ENCODE measurements at regions not wholly inside any gene's neighbourhood (a gene's known extent, or its start where the extent isn't known, plus 50 kb on each side); places are given as distances from the start of the nearest gene placed in this dataset.

DNA sequence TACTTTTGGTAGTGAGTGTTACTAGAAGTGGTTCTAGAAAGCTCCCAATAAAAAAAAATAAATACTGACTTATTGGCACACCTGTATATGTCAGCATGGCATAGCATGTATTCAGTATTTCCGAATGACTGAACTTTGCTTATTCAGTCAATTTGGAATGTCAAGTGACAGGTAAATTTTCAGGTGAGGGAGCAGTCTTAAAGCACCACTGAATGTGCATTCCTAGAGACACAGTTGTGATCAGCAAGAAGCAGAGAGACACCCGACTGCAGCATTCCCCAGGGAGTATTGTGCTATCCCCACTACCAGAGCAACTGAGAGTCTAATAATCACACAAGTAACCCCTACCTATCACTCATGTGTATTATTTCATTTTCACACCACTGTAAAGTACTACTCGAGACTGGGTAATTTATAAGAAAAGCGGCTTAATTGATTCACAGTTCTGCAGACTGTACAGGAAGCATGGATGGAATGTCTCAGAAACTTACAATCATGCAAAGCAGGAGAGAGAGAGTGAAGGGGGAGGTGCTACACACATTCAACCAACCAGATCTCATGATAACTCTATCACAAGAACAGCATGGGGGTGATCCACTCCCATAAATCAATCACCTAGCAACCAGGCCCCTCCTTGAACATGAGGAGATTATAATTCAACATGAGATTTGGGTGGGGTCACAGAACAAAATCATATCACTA, 201.5 kb downstream of the TBX15 start:
- Mint-ChIP-seq H3K27ac (no peak overlapping the region), H3K27me3 (ENCODE audit: low read depth) (no peaks in the 10 kb centered on the region), H3K4me1 (ENCODE audit: low read depth) (no peaks in the 10 kb centered on the region), H3K9me3 (peaks cover 25% of the 10 kb centered on the region), H3K4me3 (ENCODE audit: low read depth) (no peak overlapping the region), H3K36me3 (ENCODE audit: low read depth) (no peaks in the 10 kb centered on the region)
- intact Hi-C loops (cut with micrococcal nuclease), result no loop called here
- no peak for DNase-seq (ENCODE audit: low spot score)

DNA sequence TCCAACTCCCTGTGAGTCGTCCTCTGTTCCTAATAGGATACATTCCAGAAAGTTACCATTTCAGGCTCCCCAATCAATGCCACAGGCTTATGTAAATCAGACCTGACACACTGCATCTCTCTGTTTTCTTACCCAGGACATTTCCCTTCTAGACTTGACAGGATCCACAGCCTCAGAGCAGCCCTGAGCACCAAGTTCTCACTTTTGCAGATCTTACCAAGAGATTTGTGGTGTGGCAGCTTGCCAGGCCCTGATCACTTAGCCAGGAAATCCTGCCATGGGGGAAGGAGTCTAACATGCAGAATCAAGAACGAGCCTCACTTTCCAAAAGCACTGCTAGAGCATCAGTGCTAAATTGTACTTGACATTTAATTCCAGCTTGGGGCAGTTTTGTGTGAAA, 202.9 kb downstream of the TBX15 start:
- no peaks in the 10 kb centered on the region for H3K27me3 Mint-ChIP-seq (ENCODE audit: low read depth)
- H3K27ac Mint-ChIP-seq, result no peak overlapping the region
- peaks cover 18% of the 10 kb centered on the region for H3K9me3 Mint-ChIP-seq
- no peaks in the 10 kb centered on the region for H3K4me1 Mint-ChIP-seq (ENCODE audit: low read depth)
- DNase-seq (ENCODE audit: low spot score), result no peak
- no peaks in the 10 kb centered on the region for H3K36me3 Mint-ChIP-seq (ENCODE audit: low read depth)
- intact Hi-C loops (cut with micrococcal nuclease), result no loop called here
- H3K4me3 Mint-ChIP-seq (ENCODE audit: low read depth), result no peak overlapping the region

DNA sequence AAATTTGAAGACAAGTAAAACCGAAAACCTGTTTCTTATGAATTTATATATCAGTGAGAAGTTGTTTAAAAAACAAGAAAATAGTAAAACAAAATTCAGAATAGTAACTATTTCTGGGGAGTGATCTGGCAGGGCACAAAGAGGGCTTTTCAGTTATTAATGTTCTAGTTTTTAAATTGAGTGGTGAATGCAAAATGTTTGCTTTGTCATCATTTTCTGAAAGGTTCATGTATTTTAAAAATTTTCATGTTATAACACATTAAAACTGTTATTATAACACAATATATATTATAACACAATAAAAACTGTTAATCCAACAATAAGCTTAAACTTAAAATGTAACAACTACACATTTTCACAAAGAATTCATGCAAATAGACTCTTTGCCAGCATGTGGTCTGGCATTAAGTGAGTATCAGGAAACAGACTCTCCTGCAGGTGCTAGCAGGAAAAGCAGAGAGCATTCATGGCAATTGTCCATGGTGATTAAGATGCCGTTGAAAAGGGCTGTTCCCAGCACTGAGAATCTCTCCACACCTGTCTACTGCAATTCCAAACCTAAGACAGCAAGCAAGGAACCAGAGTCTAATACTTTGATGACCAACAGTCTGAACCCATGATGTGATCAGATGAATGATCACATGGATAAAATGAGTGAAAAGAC, 204.9 kb downstream of the TBX15 start:
- peaks cover 11% of the 10 kb centered on the region for H3K9me3 Mint-ChIP-seq
- no peak for DNase-seq (ENCODE audit: low spot score)
- no peak overlapping the region for H3K27ac Mint-ChIP-seq
- no peak overlapping the region for H3K4me3 Mint-ChIP-seq (ENCODE audit: low read depth)
- no peaks in the 10 kb centered on the region for H3K36me3 Mint-ChIP-seq (ENCODE audit: low read depth)
- H3K27me3 Mint-ChIP-seq (ENCODE audit: low read depth), result no peaks in the 10 kb centered on the region
- intact Hi-C loops (cut with micrococcal nuclease), result no loop called here
- no peaks in the 10 kb centered on the region for H3K4me1 Mint-ChIP-seq (ENCODE audit: low read depth)

DNA sequence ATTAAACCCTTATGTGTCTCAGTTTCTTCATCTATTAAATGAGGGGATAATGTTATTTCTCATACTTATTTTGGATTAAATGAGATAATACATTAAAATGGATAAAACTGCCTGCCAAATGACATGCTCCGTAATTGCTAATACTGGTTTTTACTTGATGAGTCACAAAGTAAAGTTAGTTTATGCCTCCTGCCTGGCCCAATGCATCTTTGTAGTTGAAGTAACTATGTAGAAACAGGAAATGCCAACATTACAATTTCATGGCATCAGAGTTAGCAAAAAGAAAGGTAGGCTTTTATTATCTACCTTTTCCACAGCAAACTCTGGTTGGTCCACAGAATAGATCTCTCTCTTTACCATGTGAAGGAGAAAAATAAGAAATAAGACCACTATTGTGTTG, 214.5 kb downstream of the TBX15 start:
- Mint-ChIP-seq H3K27ac (no peak overlapping the region), H3K27me3 (ENCODE audit: low read depth) (no peaks in the 10 kb centered on the region), H3K4me1 (ENCODE audit: low read depth) (no peaks in the 10 kb centered on the region), H3K36me3 (ENCODE audit: low read depth) (no peaks in the 10 kb centered on the region), H3K9me3 (peaks cover 15% of the 10 kb centered on the region), H3K4me3 (ENCODE audit: low read depth) (no peak overlapping the region)
- DNase-seq (ENCODE audit: low spot score), result no peak
- intact Hi-C loops (cut with micrococcal nuclease), result no loop called here

DNA sequence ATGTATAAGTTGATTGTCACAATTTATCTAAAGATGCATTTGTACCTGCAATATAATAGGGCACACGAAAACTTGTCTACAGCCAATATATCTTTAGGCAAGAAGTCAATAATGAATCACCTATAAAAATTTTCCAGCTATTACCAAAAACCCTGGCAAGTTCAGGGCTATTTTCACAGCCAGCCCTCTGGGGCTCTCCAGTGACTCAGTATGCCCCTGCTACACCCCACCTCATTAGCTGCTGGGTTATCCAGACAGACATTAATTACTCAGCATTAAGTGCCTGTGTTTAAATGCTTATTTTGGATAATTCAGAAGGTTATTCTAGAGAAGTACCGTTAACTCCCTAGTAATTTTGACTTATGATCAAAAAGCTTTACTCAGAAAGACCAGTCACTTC, 220.2 kb downstream of the TBX15 start:
- Mint-ChIP-seq H3K4me1 (ENCODE audit: low read depth) (no peaks in the 10 kb centered on the region), H3K27me3 (ENCODE audit: low read depth) (no peaks in the 10 kb centered on the region), H3K27ac (no peak overlapping the region), H3K36me3 (ENCODE audit: low read depth) (no peaks in the 10 kb centered on the region), H3K4me3 (ENCODE audit: low read depth) (no peak overlapping the region), H3K9me3 (peaks cover 30% of the 10 kb centered on the region)
- intact Hi-C loops (cut with micrococcal nuclease), result no loop called here
- DNase-seq (ENCODE audit: low spot score), result no peak

DNA sequence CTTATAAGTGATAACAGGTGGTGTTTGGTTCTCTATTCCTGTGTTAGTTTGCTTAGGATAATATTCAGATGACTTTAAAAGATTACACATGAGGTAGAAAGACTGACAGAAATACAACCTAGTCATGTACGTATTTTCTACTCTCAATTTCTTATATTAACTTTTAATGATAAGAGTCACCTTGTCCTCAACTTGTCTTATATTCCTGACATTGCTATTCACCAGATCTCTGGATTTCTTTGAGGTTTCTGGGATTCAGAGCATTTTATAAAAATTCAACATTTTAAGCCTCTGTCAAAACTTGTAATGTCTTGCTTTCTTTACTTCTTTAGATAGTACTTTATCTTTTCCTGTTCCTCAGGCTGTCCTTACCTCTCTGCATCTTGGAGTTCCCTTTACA, 234.2 kb downstream of the TBX15 start:
- intact Hi-C loops (cut with micrococcal nuclease), result no loop called here
- Mint-ChIP-seq H3K4me3 (ENCODE audit: low read depth) (no peak overlapping the region), H3K4me1 (ENCODE audit: low read depth) (no peaks in the 10 kb centered on the region), H3K36me3 (ENCODE audit: low read depth) (no peaks in the 10 kb centered on the region), H3K27ac (no peak overlapping the region), H3K9me3 (peaks cover 15% of the 10 kb centered on the region), H3K27me3 (ENCODE audit: low read depth) (no peaks in the 10 kb centered on the region)
- DNase-seq (ENCODE audit: low spot score), result no peak

DNA sequence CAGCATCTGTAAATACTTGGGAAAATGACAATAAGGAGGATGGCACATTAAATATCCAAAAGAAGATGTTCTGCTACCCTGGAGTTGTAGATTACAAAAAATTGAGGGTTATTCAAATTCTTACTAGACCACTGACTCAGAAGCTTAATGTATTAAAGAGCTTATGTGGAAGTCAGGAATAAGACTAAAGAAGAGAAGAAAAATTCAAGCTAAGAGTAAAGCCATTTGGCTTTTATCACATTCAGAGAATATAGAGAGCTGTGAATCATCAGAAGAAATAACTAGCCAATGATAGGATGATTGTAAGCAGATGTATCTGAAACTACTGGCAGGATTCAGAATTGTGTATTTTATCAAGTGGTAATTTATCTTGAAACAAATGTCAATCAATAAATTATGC, 237.0 kb downstream of the TBX15 start:
- Mint-ChIP-seq H3K36me3 (ENCODE audit: low read depth) (no peaks in the 10 kb centered on the region), H3K4me3 (ENCODE audit: low read depth) (no peak overlapping the region), H3K9me3 (peaks cover 16% of the 10 kb centered on the region), H3K4me1 (ENCODE audit: low read depth) (no peaks in the 10 kb centered on the region), H3K27ac (no peak overlapping the region), H3K27me3 (ENCODE audit: low read depth) (no peaks in the 10 kb centered on the region)
- DNase-seq (ENCODE audit: low spot score), result no peak
- intact Hi-C loops (cut with micrococcal nuclease), result no loop called here

DNA sequence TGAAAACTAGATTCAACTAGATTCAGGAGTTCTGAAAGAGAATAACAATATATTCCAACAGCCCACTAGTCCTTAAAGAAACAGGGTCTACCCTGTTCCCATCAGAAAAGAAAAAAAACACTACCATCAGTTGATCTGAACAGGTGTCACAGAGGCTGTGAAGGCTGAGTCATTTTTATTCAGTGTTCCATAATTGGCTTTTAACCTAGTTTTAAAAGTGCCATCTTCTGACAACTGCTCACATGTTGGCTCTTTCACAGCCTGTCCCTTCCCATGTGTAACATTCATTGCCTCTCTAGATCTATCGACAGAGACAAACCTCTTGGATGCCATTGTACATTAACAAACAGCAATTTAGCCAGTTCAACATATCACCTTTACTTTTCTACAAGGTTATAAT, 243.7 kb downstream of the TBX15 start:
- no peaks in the 10 kb centered on the region for H3K4me1 Mint-ChIP-seq (ENCODE audit: low read depth)
- no peaks in the 10 kb centered on the region for H3K36me3 Mint-ChIP-seq (ENCODE audit: low read depth)
- H3K4me3 Mint-ChIP-seq (ENCODE audit: low read depth), result no peak overlapping the region
- no peak overlapping the region for H3K27ac Mint-ChIP-seq
- peaks cover 24% of the 10 kb centered on the region for H3K9me3 Mint-ChIP-seq
- no peaks in the 10 kb centered on the region for H3K27me3 Mint-ChIP-seq (ENCODE audit: low read depth)
- DNase-seq (ENCODE audit: low spot score), result no peak
- intact Hi-C loops (cut with micrococcal nuclease), result no loop called here

DNA sequence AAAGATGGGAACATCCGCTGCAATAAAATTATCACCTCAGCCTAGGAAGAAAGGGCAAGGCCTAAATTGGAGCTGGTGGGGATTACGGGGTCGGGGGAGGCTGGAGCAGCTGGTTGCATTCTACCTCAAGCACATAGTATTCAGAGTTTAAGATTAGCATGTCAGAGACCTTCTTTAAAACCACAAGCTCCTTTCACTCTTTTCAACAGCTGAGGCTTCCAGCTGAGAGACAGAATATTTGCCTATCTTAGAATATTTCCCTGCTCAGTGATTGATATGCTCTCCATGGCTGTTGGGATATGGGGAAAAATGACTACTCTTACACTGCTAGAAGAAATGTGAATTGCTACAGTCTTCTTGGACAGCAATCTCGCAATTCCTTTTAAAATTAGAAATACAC, 248.6 kb downstream of the TBX15 start:
- Mint-ChIP-seq H3K4me1 (ENCODE audit: low read depth) (no peaks in the 10 kb centered on the region), H3K27me3 (ENCODE audit: low read depth) (no peaks in the 10 kb centered on the region), H3K9me3 (peaks cover 22% of the 10 kb centered on the region), H3K36me3 (ENCODE audit: low read depth) (no peaks in the 10 kb centered on the region), H3K4me3 (ENCODE audit: low read depth) (no peak overlapping the region), H3K27ac (no peak overlapping the region)
- no peak for DNase-seq (ENCODE audit: low spot score)
- intact Hi-C loops (cut with micrococcal nuclease), result no loop called here

DNA sequence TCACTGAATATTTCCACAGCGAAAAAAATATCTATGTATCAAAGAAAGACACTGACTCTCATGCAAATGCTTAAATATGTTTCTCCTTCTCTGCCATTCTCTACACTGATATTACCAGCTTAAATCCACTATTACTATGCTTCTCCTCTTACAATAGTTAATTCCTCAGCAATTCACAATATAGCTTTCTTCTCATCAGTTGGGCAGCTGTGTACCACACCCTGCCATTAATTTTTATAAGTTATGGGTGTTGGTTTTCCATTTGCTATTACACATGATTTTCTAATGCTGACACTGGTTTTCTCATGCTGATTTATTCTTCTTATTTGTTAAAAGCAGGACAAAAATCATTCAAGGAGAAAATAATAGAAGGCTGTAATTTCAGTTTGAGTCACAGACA, 251.8 kb downstream of the TBX15 start:
- H3K4me3 Mint-ChIP-seq (ENCODE audit: low read depth), result no peak overlapping the region
- no peaks in the 10 kb centered on the region for H3K4me1 Mint-ChIP-seq (ENCODE audit: low read depth)
- H3K27ac Mint-ChIP-seq, result no peak overlapping the region
- peaks cover 24% of the 10 kb centered on the region for H3K9me3 Mint-ChIP-seq
- H3K36me3 Mint-ChIP-seq (ENCODE audit: low read depth), result no peaks in the 10 kb centered on the region
- H3K27me3 Mint-ChIP-seq (ENCODE audit: low read depth), result no peaks in the 10 kb centered on the region
- DNase-seq (ENCODE audit: low spot score), result no peak
- intact Hi-C loops (cut with micrococcal nuclease), result no loop called here

DNA sequence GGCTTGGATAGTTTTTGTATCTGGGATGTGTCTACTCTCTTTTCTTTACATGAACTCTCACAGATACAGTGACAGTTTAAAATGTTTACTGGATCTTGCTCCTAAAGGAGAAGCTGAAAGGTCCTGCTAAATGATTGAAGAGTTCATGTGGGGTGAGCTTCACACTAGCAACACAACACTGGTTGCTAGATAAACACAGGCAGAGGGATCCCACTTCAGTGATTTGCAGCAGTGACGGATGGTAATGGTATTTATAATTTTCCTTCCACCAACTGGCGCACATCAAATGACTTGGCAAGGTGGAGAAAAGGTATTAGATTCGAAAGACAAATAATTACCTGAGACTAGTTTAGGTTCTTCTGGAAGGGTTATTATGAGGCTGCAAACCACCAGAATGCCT, 270.2 kb downstream of the TBX15 start:
- Mint-ChIP-seq H3K27me3 (ENCODE audit: low read depth) (no peaks in the 10 kb centered on the region), H3K27ac (no peak overlapping the region), H3K9me3 (peaks cover 7% of the 10 kb centered on the region), H3K4me1 (ENCODE audit: low read depth) (no peaks in the 10 kb centered on the region), H3K36me3 (ENCODE audit: low read depth) (no peaks in the 10 kb centered on the region), H3K4me3 (ENCODE audit: low read depth) (no peak overlapping the region)
- intact Hi-C loops (cut with micrococcal nuclease), result no loop called here
- DNase-seq (ENCODE audit: low spot score), result no peak

DNA sequence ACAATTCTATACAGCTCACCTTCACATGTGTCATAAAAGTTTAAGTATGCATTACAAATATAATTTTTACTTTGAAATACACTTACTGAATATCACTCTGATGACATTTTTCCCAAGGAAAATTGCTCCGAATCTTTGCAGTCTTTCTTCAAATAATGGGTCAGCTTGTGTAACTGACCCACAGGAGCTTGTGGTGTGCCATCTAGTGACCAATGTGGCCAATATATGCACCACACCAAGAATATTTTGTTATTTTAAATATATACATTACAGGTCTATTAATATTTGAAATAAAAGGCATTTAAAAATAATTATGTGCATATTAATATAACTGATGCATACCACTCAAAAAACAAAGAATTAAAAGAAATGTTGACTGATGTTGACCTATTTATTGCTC, 271.4 kb downstream of the TBX15 start:
- peaks cover 12% of the 10 kb centered on the region for H3K9me3 Mint-ChIP-seq
- H3K36me3 Mint-ChIP-seq (ENCODE audit: low read depth), result no peaks in the 10 kb centered on the region
- intact Hi-C loops (cut with micrococcal nuclease), result no loop called here
- no peak overlapping the region for H3K27ac Mint-ChIP-seq
- DNase-seq (ENCODE audit: low spot score), result no peak
- H3K4me1 Mint-ChIP-seq (ENCODE audit: low read depth), result no peaks in the 10 kb centered on the region
- no peaks in the 10 kb centered on the region for H3K27me3 Mint-ChIP-seq (ENCODE audit: low read depth)
- no peak overlapping the region for H3K4me3 Mint-ChIP-seq (ENCODE audit: low read depth)

DNA sequence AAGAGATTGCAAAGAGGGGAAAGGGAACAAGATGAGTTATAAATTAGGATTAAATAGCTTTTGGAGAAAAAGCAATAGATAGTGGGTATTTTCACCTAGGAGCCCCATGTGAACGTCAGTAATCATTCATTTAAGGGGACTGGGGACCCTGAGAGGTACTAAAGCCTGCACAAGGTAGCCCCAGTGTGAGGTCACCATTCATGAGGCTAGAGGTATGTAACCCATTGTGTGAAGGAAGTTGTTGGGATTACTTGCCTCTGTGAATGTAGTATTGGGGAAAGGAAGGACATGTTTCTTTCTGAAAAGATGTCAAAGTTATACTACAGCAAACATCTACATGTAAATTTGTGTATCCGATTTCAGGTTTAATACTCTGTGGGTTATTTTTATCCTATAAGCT, 276.8 kb downstream of the TBX15 start:
- H3K4me1 Mint-ChIP-seq (ENCODE audit: low read depth), result no peaks in the 10 kb centered on the region
- no peak overlapping the region for H3K27ac Mint-ChIP-seq
- H3K27me3 Mint-ChIP-seq (ENCODE audit: low read depth), result no peaks in the 10 kb centered on the region
- no peak for DNase-seq (ENCODE audit: low spot score)
- H3K4me3 Mint-ChIP-seq (ENCODE audit: low read depth), result no peak overlapping the region
- peaks cover 22% of the 10 kb centered on the region for H3K9me3 Mint-ChIP-seq
- H3K36me3 Mint-ChIP-seq (ENCODE audit: low read depth), result no peaks in the 10 kb centered on the region
- intact Hi-C loops (cut with micrococcal nuclease), result no loop called here
